ENCODE measurements at regions not wholly inside any gene's neighbourhood (a gene's known extent, or its start where the extent isn't known, plus 50 kb on each side); places are given as distances from the start of the nearest gene placed in this dataset.
A peak's percentile ranks its signal among the peaks of the same experiment; 100 is the strongest.

GRCh38 chr11:134544095-134544815 is 132.2 kb upstream of the B3GAT1 start:
- no peaks in the 10 kb centered on the region for H3K4me1 ChIP-seq (replicated peaks in 1 of 2)
- intact Hi-C loops (cut with DNase I), result no loop called here
- H3K27ac ChIP-seq, result no peak overlapping the region
- H3K27me3 ChIP-seq, result no peaks in the 10 kb centered on the region
- DNase-seq, result peak in 2 of 7 donors; percentile 5 to 10
- no peak overlapping the region for H3K4me3 ChIP-seq
- no peaks in the 10 kb centered on the region for H3K36me3 ChIP-seq (replicated peaks in 1 of 2)
- WGBS, 4 donors, result 61 to 73% (median 66%) methylated on average over 14 of the region's 14 CpGs
- no peaks in the 10 kb centered on the region for H3K9me3 ChIP-seq (replicated peaks in 1 of 3)
- TF ChIP-seq, protein P1, sequence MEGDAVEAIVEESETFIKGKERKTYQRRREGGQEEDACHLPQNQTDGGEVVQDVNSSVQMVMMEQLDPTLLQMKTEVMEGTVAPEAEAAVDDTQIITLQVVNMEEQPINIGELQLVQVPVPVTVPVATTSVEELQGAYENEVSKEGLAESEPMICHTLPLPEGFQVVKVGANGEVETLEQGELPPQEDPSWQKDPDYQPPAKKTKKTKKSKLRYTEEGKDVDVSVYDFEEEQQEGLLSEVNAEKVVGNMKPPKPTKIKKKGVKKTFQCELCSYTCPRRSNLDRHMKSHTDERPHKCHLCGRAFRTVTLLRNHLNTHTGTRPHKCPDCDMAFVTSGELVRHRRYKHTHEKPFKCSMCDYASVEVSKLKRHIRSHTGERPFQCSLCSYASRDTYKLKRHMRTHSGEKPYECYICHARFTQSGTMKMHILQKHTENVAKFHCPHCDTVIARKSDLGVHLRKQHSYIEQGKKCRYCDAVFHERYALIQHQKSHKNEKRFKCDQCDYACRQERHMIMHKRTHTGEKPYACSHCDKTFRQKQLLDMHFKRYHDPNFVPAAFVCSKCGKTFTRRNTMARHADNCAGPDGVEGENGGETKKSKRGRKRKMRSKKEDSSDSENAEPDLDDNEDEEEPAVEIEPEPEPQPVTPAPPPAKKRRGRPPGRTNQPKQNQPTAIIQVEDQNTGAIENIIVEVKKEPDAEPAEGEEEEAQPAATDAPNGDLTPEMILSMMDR (IDR thresholded peaks at IDR 0.05), result no peak
- no peak for TF ChIP-seq POLR2A (IDR thresholded peaks at IDR 0.05)

GRCh38 chr11:134543645-134544044 is 131.6 kb upstream of the B3GAT1 start:
- no peaks in the 10 kb centered on the region for H3K9me3 ChIP-seq (replicated peaks in 1 of 3)
- no peaks in the 10 kb centered on the region for H3K27me3 ChIP-seq
- no peak overlapping the region for H3K4me3 ChIP-seq
- WGBS, 4 donors, result 85 to 93% (median 91%) methylated on average over 2 to 4 of the region's 4 CpGs
- intact Hi-C loops (cut with DNase I), result no loop called here
- DNase-seq, result peak in 1 of 7 donors; percentile 28
- no peaks in the 10 kb centered on the region for H3K4me1 ChIP-seq (replicated peaks in 1 of 2)
- H3K36me3 ChIP-seq (replicated peaks in 1 of 2), result no peaks in the 10 kb centered on the region
- no peak for TF ChIP-seq POLR2A (IDR thresholded peaks at IDR 0.05)
- TF ChIP-seq, protein P1 (IDR thresholded peaks at IDR 0.05), result no peak
- H3K27ac ChIP-seq, result no peak overlapping the region

- 60 to 80% (median 74%) methylated on average over 4 of the region's 4 CpGs for WGBS, 4 donors
- Histone ChIP-seq H3K36me3 (replicated peaks in 1 of 2) (no peaks in the 10 kb centered on the region), H3K27me3 (no peaks in the 10 kb centered on the region), H3K4me1 (replicated peaks in 1 of 2) (no peaks in the 10 kb centered on the region), H3K4me3 (no peak overlapping the region), H3K27ac (no peak overlapping the region), H3K9me3 (replicated peaks in 1 of 3) (no peaks in the 10 kb centered on the region)
- no peak for TF ChIP-seq POLR2A (IDR thresholded peaks at IDR 0.05)
- TF ChIP-seq, protein P1 (IDR thresholded peaks at IDR 0.05), result no peak
- DNase-seq, result peak in 1 of 7 donors; percentile 39
- intact Hi-C loops (cut with DNase I), result no loop called here
These were observed 131.2 kb upstream of the B3GAT1 start for GRCh38 chr11:134543241-134543640.

- H3K36me3 ChIP-seq (replicated peaks in 1 of 2), result no peaks in the 10 kb centered on the region
- peak in 3 of 7 donors; percentile 1 to 21 (median 8) for DNase-seq
- H3K27ac ChIP-seq, result no peak overlapping the region
- TF ChIP-seq POLR2A (IDR thresholded peaks at IDR 0.05), result no peak
- TF ChIP-seq, protein P1 (IDR thresholded peaks at IDR 0.05), result no peak
- H3K9me3 ChIP-seq (replicated peaks in 1 of 3), result no peaks in the 10 kb centered on the region
- intact Hi-C loops (cut with DNase I), result no loop called here
- H3K27me3 ChIP-seq, result no peaks in the 10 kb centered on the region
- WGBS, 4 donors, result 72 to 88% (median 78%) methylated on average over 9 to 10 of the region's 10 CpGs
- no peak overlapping the region for H3K4me3 ChIP-seq
- H3K4me1 ChIP-seq (replicated peaks in 1 of 2), result no peaks in the 10 kb centered on the region
These were observed 130.5 kb upstream of the B3GAT1 start for GRCh38 chr11:134542401-134543165.

Measured in adrenal gland (tissue), 9 donors.